ENCODE measurements at regions not wholly inside any gene's neighbourhood (a gene's known extent, or its start where the extent isn't known, plus 50 kb on each side); places are given as distances from the start of the nearest gene placed in this dataset.

DNA sequence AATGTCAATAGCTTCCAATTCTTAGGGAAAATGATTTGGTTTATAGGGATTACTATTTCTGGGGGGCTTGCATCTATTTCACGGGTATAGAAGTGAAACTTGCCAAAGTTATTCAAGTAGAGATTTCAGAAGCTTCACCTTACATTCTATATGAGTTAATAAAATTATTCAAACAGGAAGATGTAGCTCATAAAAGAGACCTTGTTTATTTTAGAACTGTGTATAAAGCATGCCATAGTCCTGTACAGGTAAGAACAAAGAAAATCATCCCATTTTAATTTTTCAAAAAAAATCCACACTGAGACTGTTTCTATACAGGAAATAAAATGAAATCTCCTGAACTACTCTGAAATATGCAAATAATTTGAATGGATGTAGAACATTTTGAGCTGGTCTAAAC, 834.7 kb downstream of the TRHDE start:
- intact Hi-C loops (cut with micrococcal nuclease), result no loop called here
- Histone ChIP-seq H3K36me3 (replicated peaks in 1 of 2; ENCODE audit: control extremely low read depth in 1 of 2, control insufficient read depth in 1 of 2, extremely low read depth in 1 of 2, insufficient read depth in 2 of 2, low read length in 1 of 2) (no peaks in the 10 kb centered on the region), H3K9me3 (ENCODE audit: control extremely low read depth in 1 of 3, control insufficient read depth in 2 of 3, insufficient read depth in 1 of 3, low read length in 2 of 3) (no peaks in the 10 kb centered on the region), H3K4me2 (replicated peaks; ENCODE audit: low read depth, low read length, poor library complexity, severe bottlenecking) (no peak overlapping the region), H3K4me1 (ENCODE audit: control insufficient read depth in 2 of 2, insufficient read depth in 2 of 2, low read length in 2 of 2) (no peaks in the 10 kb centered on the region), H3K4me3 (ENCODE audit: control extremely low read depth in 1 of 5, extremely low read depth in 1 of 5, insufficient read depth in 1 of 5, low read depth in 2 of 5, low read length in 4 of 5) (no peak overlapping the region), H3K9ac (ENCODE audit: low read length) (no peak overlapping the region), H2AFZ (ENCODE audit: insufficient read depth, low read depth, low read length, poor library complexity, severe bottlenecking) (no peak overlapping the region), H3K27ac (ENCODE audit: low read length in 2 of 2) (no peak overlapping the region), H3K79me2 (ENCODE audit: control insufficient read depth, insufficient read depth, low read length) (no peaks in the 10 kb centered on the region), H4K20me1 (ENCODE audit: control insufficient read depth, insufficient read depth, low read length, poor library complexity, severe bottlenecking) (no peaks in the 10 kb centered on the region), H3K27me3 (replicated peaks in 1 of 4; ENCODE audit: control extremely low read depth in 1 of 4, control insufficient read depth in 3 of 4, insufficient read depth in 4 of 4, low read length in 3 of 4) (no peaks in the 10 kb centered on the region)
- CTCF ChIA-PET, result no interaction called here
- POLR2A ChIA-PET, result no interaction called here
- no CpG with 5 or more reads among the region's 1 CpG for WGBS (ENCODE audit: insufficient coverage)
- Mint-ChIP-seq H3K9me3 (ENCODE audit: insufficient read depth) (peaks cover 8% of the 10 kb centered on the region), H3K4me1 (no peaks in the 10 kb centered on the region), H3K27me3 (no peaks in the 10 kb centered on the region), H3K27ac (no peak overlapping the region), H3K4me3 (no peak overlapping the region)
- TF ChIP-seq EZH2 (IDR thresholded peaks at IDR 0.05; ENCODE audit: borderline replicate concordance, insufficient read depth, low read depth, low read length, poor library complexity, severe bottlenecking), result no peak
- TF ChIP-seq, protein P1, sequence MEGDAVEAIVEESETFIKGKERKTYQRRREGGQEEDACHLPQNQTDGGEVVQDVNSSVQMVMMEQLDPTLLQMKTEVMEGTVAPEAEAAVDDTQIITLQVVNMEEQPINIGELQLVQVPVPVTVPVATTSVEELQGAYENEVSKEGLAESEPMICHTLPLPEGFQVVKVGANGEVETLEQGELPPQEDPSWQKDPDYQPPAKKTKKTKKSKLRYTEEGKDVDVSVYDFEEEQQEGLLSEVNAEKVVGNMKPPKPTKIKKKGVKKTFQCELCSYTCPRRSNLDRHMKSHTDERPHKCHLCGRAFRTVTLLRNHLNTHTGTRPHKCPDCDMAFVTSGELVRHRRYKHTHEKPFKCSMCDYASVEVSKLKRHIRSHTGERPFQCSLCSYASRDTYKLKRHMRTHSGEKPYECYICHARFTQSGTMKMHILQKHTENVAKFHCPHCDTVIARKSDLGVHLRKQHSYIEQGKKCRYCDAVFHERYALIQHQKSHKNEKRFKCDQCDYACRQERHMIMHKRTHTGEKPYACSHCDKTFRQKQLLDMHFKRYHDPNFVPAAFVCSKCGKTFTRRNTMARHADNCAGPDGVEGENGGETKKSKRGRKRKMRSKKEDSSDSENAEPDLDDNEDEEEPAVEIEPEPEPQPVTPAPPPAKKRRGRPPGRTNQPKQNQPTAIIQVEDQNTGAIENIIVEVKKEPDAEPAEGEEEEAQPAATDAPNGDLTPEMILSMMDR (IDR thresholded peaks at IDR 0.05), result no peak
- DNase-seq (no peak), ATAC-seq (ENCODE audit: low read depth) (no peak)

DNA sequence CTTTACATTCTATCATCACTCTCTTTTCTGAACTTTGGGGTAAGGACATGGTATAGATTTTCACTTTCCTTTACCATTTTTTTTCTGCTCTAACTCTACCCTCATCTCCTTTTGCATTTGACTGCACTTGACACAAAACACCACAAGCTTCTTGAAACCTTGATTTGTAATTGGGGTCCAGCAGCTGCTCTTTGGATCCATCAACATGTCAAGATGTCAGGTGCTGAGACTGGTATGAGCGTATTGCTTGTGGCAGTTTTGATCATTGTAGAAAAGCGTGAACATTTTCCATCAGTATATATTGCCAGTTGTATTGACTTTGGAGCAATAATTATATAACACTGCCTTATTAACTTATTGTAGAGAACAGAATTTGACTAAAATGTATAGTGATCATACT, 838.6 kb downstream of the TRHDE start:
- H2AFZ ChIP-seq (ENCODE audit: insufficient read depth, low read depth, low read length, poor library complexity, severe bottlenecking), result no peak overlapping the region
- intact Hi-C loops (cut with micrococcal nuclease), result no loop called here
- H3K9me3 ChIP-seq (ENCODE audit: control extremely low read depth in 1 of 3, control insufficient read depth in 2 of 3, insufficient read depth in 1 of 3, low read length in 2 of 3), result no peaks in the 10 kb centered on the region
- POLR2A ChIA-PET, result no interaction called here
- CTCF ChIA-PET, result no interaction called here
- no peak overlapping the region for H3K4me3 ChIP-seq (ENCODE audit: control extremely low read depth in 1 of 5, extremely low read depth in 1 of 5, insufficient read depth in 1 of 5, low read depth in 2 of 5, low read length in 4 of 5)
- DNase-seq (no peak), ATAC-seq (ENCODE audit: low read depth) (no peak)
- Mint-ChIP-seq H3K27ac (no peak overlapping the region), H3K4me3 (no peak overlapping the region), H3K4me1 (no peaks in the 10 kb centered on the region), H3K27me3 (no peaks in the 10 kb centered on the region), H3K9me3 (ENCODE audit: insufficient read depth) (peaks cover 6% of the 10 kb centered on the region)
- WGBS (ENCODE audit: insufficient coverage), result 100% methylated on average over 1 of the region's 2 CpGs
- no peaks in the 10 kb centered on the region for H3K27me3 ChIP-seq (replicated peaks in 1 of 4; ENCODE audit: control extremely low read depth in 1 of 4, control insufficient read depth in 3 of 4, insufficient read depth in 4 of 4, low read length in 3 of 4)
- H3K9ac ChIP-seq (ENCODE audit: low read length), result no peak overlapping the region
- H4K20me1 ChIP-seq (ENCODE audit: control insufficient read depth, insufficient read depth, low read length, poor library complexity, severe bottlenecking), result no peaks in the 10 kb centered on the region
- H3K4me1 ChIP-seq (ENCODE audit: control insufficient read depth in 2 of 2, insufficient read depth in 2 of 2, low read length in 2 of 2), result no peaks in the 10 kb centered on the region
- TF ChIP-seq, protein P1 (IDR thresholded peaks at IDR 0.05), result no peak
- TF ChIP-seq EZH2 (IDR thresholded peaks at IDR 0.05; ENCODE audit: borderline replicate concordance, insufficient read depth, low read depth, low read length, poor library complexity, severe bottlenecking), result no peak
- H3K4me2 ChIP-seq (replicated peaks; ENCODE audit: low read depth, low read length, poor library complexity, severe bottlenecking), result no peak overlapping the region
- no peaks in the 10 kb centered on the region for H3K36me3 ChIP-seq (replicated peaks in 1 of 2; ENCODE audit: control extremely low read depth in 1 of 2, control insufficient read depth in 1 of 2, extremely low read depth in 1 of 2, insufficient read depth in 2 of 2, low read length in 1 of 2)
- H3K27ac ChIP-seq (ENCODE audit: low read length in 2 of 2), result no peak overlapping the region
- H3K79me2 ChIP-seq (ENCODE audit: control insufficient read depth, insufficient read depth, low read length), result no peaks in the 10 kb centered on the region

Measured in B cell (primary cell).